ENCODE measurements at regions not wholly inside any gene's neighbourhood (a gene's known extent, or its start where the extent isn't known, plus 50 kb on each side); places are given as distances from the start of the nearest gene placed in this dataset.
"Not testable (repeated sequence)": the region's sequence is repeated elsewhere in the genome, so short reads cannot be mapped to it uniquely, and the experiment has no call there.

GRCh38 chr9:104233366-104233765 lies 139.3 kb downstream of the SMC2 start:
- Histone ChIP-seq H3K4me3 (replicated peaks; ENCODE audit: low read depth, low read length) (no peak overlapping the region), H3K27me3 (replicated peaks; ENCODE audit: control insufficient read depth, insufficient read depth, low read length) (no peaks in the 10 kb centered on the region), H3K36me3 (ENCODE audit: control insufficient read depth, insufficient read depth, low read length) (no peaks in the 10 kb centered on the region)
- no peak for DNase-seq (ENCODE audit: extremely low read depth, insufficient read length)
- no peak for TF ChIP-seq CTCF (IDR thresholded peaks at IDR 0.05; ENCODE audit: insufficient read depth, low read length, poor library complexity, severe bottlenecking)

DNA sequence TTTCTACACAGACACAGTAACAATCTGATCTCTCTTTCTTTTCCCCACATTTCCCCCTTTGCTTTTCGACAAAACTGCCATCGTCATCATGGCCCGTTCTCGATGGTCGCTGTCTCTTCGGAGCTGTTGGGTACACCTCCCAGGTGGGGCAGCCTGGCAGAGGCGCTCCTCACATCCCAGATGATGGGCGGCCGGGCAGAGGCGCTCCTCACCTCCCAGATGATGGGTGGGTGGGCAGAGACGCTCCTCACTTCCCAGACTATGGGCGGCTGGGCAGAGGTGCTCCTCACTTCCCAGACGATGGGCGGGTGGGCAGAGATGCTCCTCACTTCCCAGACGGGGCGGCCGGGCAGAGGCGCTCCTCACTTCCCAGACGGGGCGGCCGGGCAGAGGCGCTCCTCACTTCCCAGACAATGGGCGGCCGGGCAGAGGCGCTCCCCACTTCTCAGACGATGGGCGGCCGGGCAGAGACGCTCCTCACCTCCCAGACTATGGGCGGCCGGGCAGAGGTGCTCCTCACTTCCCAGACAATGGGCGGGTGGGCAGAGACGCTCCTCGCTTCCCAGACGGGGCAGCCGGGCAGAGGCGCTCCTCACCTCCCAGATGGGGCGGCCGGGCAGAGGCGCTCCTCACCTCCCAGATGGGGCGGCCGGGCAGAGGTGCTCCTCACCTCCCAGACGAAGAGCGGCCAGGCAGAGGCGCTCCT lies 140.7 kb downstream of the SMC2 start:
- not testable (repeated sequence) for H3K27me3 ChIP-seq (replicated peaks; ENCODE audit: control insufficient read depth, insufficient read depth, low read length); H3K36me3 ChIP-seq (ENCODE audit: control insufficient read depth, insufficient read depth, low read length); H3K4me3 ChIP-seq (replicated peaks; ENCODE audit: low read depth, low read length); DNase-seq (ENCODE audit: extremely low read depth, insufficient read length)

- H3K4me3 ChIP-seq (replicated peaks; ENCODE audit: low read depth, low read length); H3K36me3 ChIP-seq (ENCODE audit: control insufficient read depth, insufficient read depth, low read length); DNase-seq (ENCODE audit: extremely low read depth, insufficient read length); H3K27me3 ChIP-seq (replicated peaks; ENCODE audit: control insufficient read depth, insufficient read depth, low read length): not testable (repeated sequence)
These were observed 141.4 kb downstream of the SMC2 start for GRCh38 chr9:104235347-104236120.

DNA sequence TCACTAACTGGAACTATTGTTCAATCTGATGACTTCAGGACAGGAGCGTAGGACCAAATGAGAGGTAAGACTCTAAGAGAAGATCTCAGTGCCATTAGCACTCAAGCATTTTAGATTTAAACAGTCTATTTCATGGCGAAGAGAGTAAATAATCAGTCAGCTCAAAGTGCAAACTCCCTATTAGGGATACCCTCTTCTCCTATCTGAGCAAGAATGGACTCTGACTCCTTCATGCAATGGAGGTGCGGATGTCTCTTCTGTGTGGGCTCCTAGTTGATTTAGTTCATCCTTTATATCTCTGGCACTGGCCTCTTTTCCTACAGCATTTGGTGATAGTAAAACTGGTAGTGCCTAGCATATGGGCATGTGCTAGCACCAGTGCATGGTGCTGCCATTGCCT lies 144.6 kb downstream of the SMC2 start:
- no peak for TF ChIP-seq CTCF (IDR thresholded peaks at IDR 0.05; ENCODE audit: insufficient read depth, low read length, poor library complexity, severe bottlenecking)

GRCh38 chr9:104240890-104241289 lies 146.8 kb downstream of the SMC2 start:
- TF ChIP-seq CTCF (IDR thresholded peaks at IDR 0.05; ENCODE audit: insufficient read depth, low read length, poor library complexity, severe bottlenecking): no peak
- H3K4me3 ChIP-seq (replicated peaks; ENCODE audit: low read depth, low read length): no peak overlapping the region
- DNase-seq (ENCODE audit: extremely low read depth, insufficient read length): no peak
- no peaks in the 10 kb centered on the region for H3K27me3 ChIP-seq (replicated peaks; ENCODE audit: control insufficient read depth, insufficient read depth, low read length)
- no peaks in the 10 kb centered on the region for H3K36me3 ChIP-seq (ENCODE audit: control insufficient read depth, insufficient read depth, low read length)

More for the DNA sequence above, 144.6 kb downstream of the SMC2 start:
- DNase-seq (ENCODE audit: extremely low read depth, insufficient read length): no peak
- no peaks in the 10 kb centered on the region for H3K27me3 ChIP-seq (replicated peaks; ENCODE audit: control insufficient read depth, insufficient read depth, low read length)
- H3K4me3 ChIP-seq (replicated peaks; ENCODE audit: low read depth, low read length): no peak overlapping the region
- H3K36me3 ChIP-seq (ENCODE audit: control insufficient read depth, insufficient read depth, low read length): no peaks in the 10 kb centered on the region

DNA sequence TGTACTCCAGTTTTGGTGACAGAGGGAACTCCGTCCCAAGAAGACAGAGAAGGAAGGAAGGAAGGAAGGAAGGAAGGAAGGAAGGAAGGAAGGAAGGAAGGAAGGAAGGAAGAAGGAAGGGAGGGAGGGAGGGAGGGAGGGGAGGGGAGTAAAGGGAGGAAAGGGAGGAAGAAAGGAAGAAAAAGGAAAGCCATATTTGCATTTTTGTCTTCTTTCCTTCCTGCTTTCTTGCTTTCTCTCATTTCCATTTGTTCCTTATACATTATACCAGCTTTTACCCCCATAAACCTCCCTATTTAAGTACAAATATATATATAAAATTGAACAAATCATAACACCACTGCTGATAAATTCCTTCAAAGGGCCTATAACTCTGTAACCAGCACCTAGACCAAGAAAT lies 151.8 kb downstream of the SMC2 start:
- DNase-seq (ENCODE audit: extremely low read depth, insufficient read length): no peak
- no peak overlapping the region for H3K4me3 ChIP-seq (replicated peaks; ENCODE audit: low read depth, low read length)
- TF ChIP-seq CTCF (IDR thresholded peaks at IDR 0.05; ENCODE audit: insufficient read depth, low read length, poor library complexity, severe bottlenecking): no peak
- H3K36me3 ChIP-seq (ENCODE audit: control insufficient read depth, insufficient read depth, low read length): no peaks in the 10 kb centered on the region
- no peaks in the 10 kb centered on the region for H3K27me3 ChIP-seq (replicated peaks; ENCODE audit: control insufficient read depth, insufficient read depth, low read length)
